Gastrocnemius medialis (tissue), 4 donors: ENCODE measurements at regions not wholly inside any gene's neighbourhood (a gene's known extent, or its start where the extent isn't known, plus 50 kb on each side); places are given as distances from the start of the nearest gene placed in this dataset.

ENCODE experiments used
- POLR2A ChIP-seq, 2 donors: fragments of 450-650 bp; IDR thresholded peaks; one replicate each; pipeline ENCODE4 v1.6.1; 2017; ENCODE audit warnings: antibody characterized with exemption in 2 of 2, mild to moderate bottlenecking in 2 of 2, moderate library complexity in 2 of 2
- TF ChIP-seq, protein P1 (sequence below), 5 experiments: fragments of 450-650 bp in 3 of 5; fragments of 200-600 bp in 2 of 5; sonication (generic) in 2 of 5; IDR thresholded peaks in 4 of 5; conservative IDR thresholded peaks in 1 of 5; 1 replicate in 4 of 5; 2 replicates in 1 of 5; pipeline ENCODE4 v1.5.1; 2016 to 2019; ENCODE audit warnings: antibody characterized with exemption in 5 of 5, mild to moderate bottlenecking in 3 of 5, moderate library complexity in 3 of 5

DNA sequence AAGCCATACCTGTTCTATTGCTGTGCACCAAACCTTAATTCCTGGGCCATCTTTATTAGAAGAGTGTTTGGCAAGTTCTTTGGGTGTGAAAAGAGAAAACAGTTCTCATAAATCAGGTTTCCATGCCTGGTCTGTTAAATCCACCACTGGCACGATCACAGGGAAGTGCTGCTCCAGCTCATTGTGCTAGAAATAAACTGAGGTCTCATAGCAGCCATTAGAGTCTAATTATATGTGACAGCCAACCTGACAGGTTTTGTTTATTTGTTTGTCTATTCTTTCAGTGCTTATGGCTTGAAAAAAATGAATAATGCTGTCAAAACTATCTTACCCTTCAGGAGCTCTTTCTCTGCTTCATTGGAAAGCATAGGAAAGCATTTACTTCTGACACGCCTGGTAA is 147.1 kb upstream of the CNTN6 start:
- TF ChIP-seq, protein P1, sequence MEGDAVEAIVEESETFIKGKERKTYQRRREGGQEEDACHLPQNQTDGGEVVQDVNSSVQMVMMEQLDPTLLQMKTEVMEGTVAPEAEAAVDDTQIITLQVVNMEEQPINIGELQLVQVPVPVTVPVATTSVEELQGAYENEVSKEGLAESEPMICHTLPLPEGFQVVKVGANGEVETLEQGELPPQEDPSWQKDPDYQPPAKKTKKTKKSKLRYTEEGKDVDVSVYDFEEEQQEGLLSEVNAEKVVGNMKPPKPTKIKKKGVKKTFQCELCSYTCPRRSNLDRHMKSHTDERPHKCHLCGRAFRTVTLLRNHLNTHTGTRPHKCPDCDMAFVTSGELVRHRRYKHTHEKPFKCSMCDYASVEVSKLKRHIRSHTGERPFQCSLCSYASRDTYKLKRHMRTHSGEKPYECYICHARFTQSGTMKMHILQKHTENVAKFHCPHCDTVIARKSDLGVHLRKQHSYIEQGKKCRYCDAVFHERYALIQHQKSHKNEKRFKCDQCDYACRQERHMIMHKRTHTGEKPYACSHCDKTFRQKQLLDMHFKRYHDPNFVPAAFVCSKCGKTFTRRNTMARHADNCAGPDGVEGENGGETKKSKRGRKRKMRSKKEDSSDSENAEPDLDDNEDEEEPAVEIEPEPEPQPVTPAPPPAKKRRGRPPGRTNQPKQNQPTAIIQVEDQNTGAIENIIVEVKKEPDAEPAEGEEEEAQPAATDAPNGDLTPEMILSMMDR (IDR thresholded peaks at IDR 0.05 in 4 of 5, conservative IDR thresholded peaks at IDR 0.05 in 1 of 5), result no peak
- no peak for TF ChIP-seq POLR2A (IDR thresholded peaks at IDR 0.05)
